Mesenteric fat pad (tissue), 1 donor: ENCODE measurements at regions not wholly inside any gene's neighbourhood (a gene's known extent, or its start where the extent isn't known, plus 50 kb on each side); places are given as distances from the start of the nearest gene placed in this dataset.
"Not testable (repeated sequence)": the region's sequence is repeated elsewhere in the genome, so short reads cannot be mapped to it uniquely, and the experiment has no call there.

Source experiments
- DNase-seq: peaks from one replicate; pipeline ENCODE4 v3.0.0-alpha.2; 2020; ENCODE audit warnings: low spot score
- donor health status: DM: yes; HTN: yes; CAD: no.

DNA sequence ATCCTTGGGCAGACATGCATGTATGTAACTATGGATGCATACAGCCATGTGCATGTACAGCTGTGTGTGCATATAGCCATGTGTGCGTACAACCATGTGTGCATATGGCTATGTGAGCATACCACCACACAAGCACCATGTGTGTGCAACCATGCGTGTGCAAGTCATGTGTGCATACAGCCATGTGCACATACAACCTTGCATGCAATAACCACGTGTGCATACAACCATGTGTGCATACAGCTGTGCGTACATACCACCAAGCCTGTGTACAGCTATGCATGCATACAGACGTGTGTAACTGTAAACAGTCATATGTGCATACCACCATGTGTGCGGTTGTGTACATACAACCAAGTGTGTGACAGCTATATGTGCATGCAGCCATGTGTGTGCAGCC lies 186.4 kb downstream of the LAT start:
- not testable (repeated sequence) for DNase-seq

DNA sequence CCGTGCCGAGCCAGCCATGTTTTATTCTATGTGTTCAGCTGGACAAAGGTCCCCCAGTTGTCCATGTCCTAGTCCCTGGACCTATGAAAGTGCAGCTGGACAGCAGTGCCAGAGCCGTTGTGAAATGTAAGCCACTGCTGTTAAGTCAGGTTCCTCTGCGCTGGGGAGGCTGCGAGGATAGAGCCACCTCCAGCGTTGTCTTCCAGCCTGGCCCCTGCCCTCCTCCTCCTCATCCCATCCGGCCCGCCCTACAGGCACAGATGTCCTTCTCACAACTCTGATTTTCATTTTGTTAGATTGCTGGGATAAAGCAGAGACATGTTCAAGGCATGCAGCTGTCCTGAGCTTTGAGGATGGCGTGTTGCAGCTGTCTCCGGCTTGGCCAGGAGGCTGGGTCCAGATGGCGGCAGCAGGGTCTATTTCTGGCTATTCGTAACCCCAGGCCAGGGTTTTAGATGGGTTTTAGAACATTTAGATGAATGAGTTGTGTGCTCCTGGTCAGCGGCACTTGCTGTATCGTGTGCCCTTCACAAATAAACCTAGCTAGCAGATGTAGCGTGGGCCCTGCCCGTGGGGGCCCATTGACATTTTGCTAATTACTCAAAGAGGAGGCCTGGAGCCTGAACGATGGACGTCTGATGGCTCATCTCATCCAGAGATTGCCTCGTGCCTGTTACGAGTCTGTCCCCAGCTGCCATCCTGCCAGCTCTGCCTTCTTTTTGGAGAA lies 185.7 kb downstream of the LAT start:
- DNase-seq: not testable (repeated sequence)

DNA sequence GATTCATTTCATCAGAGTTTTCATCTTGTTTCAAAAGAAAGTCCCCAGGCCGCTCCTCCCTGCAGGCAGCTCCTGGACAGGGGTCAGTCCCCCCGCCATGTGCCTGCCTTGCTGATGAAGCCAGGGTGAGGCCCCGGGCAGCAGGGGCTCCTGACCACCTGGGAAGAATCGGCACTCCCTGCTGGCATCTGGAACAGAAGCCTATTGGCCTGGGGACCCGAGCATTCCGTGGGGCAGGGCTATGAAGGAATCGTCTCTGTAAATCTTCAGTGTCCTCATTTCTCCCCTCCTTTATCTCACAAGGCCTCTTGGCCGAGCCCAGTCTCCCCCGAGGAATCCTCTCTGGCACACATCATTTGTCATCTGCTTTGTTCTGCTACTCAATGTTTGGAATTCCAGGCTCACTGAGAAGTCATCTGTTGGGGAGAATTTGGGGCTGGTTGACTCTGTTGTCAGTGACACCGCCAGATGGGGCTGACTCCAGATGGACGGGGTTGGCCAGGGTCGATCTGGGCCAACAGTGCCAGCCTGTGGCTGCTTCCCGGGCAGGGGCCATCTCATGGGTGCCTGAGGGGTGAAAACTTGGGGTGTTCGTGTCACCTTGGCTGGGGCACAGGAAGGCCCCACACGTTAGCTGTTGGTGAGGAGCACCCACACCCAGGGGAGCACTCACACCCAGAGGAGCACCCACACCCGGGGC lies 184.6 kb downstream of the LAT start:
- not testable (repeated sequence) for DNase-seq

DNA sequence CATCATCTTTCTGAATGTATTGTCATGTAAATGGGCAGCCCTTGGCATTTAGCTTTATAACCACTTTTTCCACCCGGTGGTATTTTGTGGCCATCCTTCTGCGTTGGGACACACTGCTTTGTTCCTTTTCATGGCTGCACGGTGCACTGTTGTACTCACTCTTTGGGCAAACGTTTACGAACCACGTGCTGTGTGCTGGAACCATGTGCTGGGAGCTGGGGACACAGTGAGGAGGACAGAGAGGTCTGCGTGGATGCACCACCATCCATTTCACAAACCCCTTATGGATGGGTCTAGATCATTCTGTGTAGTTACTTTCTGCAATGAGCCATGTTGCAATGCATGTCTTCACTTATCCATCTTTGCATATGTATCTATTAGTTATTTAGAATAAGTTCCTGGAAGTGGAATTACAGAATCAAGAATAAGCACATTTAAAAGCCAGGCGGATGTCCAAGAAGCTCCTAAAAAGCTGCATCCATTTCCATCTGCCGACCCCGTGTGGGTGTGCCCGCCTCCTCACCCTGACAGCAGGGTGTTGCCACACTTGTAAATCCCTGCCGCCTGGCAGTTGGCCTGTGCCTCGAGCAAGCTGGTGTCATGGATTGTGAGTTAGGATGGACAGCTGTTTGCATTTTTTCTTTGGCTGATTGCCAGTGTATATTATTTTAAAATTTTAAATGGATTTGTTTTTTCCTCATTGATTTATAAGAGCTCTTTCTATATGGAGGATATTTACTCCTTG lies 183.8 kb downstream of the LAT start:
- DNase-seq: not testable (repeated sequence)

DNA sequence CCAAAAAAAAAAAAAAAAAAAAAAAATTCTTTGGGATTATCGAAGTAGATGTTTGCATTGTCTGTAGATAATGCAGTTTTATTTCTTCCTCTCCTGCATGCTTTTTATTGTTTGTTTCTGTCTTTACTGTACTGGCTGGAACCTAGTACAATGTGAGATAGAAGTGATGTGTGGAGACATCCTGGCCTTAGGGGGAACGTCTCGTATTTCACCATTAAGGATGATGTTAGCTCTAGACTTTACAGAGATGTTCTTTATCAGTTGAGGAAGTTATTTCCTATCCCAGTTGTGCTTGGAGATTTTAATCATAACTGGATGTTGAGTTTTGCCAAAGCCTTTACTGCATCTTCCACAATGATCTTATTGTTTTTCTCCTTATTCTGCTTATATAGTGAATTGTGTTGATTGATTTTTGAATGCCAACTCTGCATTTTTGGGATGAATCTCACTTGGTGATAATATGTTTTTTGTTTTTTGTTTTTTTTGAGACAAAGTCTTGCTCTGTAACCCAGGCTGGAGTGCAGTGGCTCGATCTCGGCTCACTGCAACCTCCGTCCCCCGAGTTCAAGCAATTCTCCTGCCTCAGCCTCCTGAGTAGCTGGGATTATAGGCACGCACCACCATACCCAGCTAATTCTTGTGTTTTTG lies 179.7 kb downstream of the LAT start:
- not testable (repeated sequence) for DNase-seq

DNA sequence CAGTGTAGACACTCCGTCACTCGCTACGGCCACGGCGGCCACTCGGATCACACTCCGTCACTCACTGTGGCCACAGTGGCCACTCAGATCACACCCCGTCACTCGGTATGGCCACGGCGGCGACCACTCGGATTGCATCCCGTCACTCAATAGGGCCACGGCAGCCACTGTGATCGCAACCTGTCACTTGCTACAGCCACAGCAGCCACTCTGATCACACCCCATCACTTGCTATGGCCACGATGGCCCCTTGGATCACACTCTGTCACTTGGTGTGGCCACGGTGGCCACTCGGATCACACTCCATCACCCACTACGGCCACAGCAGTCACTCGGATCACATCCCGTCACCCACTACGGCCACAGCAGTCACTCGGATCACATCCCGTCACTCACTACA lies 175.3 kb downstream of the LAT start:
- DNase-seq: not testable (repeated sequence)

DNA sequence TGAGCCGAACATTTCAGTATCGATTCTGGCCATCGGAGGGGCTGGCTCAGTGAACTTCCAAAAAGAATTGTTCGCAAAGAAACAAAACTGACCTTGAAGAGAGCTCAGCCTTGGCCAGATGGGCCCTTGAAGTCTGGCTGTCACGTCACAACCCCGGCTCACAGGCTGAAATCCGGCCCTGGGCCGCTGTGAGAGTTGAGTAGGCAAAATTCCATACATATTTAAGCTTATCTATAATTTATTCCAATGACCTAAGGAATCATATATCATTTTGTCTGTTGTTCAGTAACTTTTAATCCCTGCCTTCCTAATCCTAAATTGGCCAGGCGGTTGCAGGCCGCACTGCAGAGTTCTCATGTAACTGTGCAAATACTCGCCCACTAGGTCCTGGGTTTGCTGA lies 174.8 kb downstream of the LAT start:
- DNase-seq: not testable (repeated sequence)

DNA sequence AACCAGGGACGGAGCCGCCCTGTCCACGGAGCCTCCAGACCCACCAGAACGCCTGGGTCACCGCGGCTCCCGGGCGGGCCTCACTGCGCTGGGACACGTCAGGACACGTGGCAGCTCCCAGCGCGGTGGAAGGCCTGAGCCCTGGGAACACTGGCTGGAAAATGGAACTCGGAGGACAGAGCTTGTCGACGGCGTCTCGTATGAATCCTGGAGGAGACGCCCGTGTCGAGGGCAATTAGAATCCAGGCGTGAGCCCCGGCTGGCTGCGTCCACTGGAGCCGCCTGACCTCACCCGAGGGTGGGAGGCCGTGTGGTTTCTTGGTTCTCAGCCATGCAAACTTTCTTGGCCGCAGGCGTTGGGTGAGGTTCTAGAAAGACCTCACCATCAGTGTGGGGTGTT lies 173.9 kb downstream of the LAT start:
- no peak for DNase-seq

DNA sequence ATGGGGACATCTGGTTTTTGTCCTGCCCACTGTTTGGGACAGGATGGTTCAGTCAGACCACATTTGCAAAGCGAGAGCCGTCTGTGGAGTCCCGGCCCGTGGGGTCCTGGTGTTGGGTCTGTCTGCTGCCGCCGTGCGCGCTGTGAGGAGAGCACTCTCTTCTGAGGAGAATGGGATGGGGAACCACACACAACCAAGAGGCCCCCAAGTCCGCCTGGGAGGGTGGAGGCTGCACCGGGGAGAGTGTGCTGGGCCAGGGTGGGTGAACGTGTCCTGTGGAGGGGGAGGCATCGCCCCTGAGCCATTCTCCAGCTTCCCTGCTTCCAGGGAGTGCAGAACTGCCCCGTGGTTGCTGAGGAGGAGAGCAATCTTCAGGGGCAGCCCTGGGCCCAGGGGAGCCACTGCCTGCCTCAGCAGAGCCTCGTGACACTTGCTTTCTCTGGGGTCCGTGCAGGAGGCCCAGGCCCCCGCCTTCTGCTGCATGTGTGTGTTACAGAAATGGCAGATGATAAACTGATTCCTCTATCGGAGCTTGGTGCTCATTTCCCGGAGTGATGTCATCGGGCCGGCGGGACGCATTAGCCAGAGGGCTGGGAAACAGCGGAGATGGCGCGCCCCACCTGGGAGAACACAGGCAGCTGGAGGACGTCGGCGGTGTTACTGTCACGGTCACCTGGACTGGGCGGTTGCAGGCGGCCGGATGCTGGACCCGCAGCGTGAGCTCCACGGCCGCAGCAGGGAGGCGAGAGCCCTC lies 173.4 kb downstream of the LAT start:
- DNase-seq: not testable (repeated sequence)

DNA sequence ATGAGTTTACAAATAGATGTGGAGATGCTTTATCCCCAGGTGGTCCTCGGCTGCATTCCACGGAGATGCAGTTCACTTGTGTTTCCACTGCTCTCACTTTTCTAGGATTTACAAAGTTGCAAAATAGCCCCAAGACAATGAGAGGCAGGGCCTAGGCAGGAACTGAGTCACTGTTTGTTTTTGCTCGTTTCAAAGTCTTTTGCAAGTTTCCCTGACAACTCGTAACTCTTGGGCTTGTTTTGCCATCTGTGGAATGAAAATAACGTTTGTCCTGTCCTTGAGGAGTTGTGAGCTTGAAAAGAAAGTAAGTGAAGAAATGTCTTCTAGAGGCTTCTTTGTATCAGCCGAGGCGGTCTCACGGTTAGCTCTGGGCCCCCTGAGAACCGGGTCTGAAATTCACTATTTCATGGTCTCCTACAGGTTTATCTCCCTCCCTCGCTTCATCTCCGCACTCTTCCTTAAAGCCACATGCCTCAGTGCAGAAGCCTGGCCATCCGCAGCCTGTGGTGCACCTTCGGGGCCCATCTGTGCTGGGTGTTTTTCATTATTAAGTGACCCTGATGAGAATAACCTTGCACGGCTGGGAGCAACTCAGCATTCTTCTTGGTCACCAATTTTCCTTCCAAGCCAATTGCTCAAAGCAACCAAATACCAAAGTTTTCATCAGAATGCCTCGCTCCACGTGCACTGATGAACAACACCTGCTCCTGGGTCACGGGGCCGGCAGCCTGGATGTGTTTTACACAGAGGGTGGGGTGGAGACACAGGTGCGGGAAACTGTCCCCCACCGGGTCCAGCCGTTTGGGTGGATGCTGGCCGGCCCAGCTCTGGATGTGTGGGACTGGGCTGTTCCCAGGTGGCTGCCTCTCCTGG lies 172.4 kb downstream of the LAT start:
- DNase-seq: not testable (repeated sequence)

DNA sequence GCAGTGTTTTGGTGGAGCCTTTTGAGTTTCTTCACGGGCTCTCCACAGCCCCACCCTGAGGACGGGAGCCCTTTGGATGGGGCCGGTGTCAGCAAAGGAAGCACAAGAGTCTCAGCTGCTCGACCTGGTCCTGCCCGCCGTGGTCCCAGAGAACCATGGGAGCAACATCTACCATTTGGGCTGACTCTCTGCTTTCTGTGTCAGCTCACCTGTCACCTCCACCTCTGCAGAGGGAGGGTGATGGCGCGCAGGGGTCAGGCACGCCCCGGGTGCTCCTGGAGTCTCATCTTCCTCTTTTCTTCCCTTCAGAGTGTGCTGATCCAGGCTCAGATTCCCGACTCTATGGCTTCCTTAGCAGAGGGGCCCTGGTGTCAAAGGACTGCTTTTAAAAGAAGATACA lies 171.7 kb downstream of the LAT start:
- no peak for DNase-seq

DNA sequence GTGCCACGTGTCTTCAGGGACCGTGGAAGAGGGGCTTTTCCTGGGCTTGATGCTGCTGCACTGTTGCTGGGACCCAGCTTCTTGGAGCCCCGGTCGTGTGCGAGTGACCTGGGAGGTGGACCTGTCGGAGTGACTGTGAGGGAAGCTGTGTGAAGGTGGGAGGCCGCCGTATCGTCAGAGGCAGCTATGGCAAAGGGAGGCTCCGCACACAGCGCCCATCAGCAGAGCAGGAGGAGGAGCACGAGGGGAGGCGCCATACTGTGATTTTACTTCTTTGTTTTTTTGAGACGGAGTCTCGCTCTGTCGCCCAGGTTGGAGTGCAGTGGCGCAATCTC lies 171.0 kb downstream of the LAT start:
- not testable (repeated sequence) for DNase-seq

DNA sequence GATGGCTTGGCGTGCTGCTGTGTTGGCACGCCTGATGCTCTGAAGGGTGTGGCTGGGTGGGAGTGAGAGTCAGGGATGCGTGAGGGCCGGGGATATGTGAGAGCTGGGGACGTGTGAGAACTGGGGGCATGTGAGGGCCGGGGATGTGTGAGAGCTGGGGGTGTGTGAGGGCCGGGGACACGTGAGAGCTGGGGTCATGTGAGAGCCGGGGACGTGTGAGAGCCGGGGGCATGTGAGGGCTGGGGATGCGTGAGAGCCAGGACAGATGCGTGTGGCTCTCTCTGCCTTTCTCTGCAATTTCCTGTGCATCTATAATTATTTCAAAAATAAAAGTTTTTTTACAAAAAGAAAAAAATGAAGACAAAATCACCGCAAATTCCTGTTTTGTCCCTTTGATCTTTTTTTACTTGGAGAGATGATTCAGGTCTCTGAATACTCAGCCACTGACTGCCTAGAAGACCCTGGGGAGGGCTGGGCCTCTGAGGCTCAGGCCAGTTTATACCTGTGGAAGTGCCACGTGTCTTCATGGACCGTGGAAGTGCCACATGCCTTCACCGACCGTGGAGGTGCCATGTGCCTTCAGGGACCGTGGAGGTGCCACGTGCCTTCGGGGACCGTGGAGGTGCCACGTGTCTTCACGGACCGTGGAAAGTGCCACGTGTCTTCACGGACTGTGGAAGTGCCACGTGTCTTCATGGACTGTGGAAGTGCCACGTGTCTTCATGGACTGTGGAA lies 170.4 kb downstream of the LAT start:
- DNase-seq: not testable (repeated sequence)

DNA sequence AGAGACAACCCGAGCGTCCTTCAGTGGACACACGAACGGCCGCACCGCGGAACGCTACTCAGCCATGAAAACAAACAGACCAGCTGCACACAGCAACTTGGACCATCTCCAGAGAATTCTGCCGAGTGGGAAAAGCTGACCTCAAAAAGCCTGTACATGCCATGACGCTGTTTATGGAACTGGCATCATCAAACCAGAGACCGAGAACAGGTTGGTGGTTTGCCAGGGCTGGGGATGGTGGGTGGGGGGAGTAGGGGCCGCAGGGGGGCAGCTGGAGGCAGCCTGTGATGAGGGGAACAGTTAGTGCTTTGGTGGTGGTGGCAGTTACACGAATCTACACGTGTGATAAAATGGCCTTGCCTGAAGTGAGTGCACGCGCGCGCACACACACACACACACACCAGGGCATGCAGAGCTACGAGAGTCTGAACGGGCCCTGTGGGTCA lies 169.8 kb downstream of the LAT start:
- no peak for DNase-seq

DNA sequence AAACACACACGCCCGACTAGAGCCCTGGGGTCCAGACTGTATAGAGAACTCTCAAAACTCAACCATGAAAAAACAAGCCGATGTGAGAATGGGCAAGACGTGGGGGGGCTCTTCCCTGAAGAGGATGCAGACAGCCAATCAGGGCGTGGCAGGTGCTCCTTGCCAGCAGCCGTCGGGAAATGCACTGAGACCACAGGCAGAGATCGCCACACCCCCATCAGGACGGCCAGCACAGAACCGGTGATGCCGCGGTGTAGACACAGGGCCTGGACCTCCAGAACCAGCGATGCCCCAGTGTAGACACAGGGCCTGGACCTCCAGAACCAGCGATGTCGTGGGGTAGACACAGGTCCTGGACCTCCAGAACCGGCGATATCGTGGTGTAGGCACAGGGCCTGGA lies 169.2 kb downstream of the LAT start:
- no peak for DNase-seq

DNA sequence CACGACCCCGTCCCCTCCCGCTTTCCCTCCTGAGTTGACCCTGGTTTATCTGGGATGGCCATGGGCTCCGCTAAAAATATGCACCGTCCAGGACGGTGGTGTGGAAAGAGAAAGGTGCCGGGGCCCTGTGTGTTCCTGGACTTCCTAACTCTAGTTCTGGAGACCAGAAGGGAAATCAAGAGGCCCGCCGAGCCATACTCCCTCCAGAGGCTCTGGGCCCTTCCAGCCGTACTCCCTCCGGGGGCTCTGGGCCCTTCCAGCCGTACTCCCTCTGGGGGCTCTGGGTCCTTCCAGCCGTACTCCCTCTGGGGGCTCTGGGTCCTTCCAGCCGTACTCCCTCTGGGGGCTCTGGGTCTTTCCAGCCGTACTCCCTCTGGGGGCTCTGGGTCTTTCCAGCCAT lies 168.5 kb downstream of the LAT start:
- not testable (repeated sequence) for DNase-seq

DNA sequence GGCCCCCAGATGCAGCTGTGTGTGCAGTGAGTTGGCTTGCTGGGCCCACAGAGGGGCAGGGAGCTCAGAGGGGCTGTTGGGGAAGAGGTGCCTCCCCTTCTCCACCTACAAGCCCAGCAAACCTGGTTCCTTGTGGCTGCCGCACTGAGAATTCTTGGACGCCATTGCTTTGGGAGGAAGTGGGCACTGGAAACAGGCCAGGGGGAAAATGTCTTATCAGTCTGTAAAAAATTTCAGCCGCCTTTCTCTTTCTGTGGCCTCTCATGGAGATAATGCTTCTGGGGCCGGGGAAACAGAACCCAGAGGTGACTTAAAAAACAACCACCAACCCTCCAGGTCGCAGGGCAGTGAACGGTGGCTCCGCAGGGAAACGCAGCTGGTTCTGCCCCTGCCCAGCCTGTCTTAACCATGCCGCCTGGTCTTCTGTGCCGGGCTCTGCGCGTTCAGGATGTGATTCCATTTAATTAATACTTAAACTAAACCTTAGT lies 167.7 kb downstream of the LAT start:
- not testable (repeated sequence) for DNase-seq

DNA sequence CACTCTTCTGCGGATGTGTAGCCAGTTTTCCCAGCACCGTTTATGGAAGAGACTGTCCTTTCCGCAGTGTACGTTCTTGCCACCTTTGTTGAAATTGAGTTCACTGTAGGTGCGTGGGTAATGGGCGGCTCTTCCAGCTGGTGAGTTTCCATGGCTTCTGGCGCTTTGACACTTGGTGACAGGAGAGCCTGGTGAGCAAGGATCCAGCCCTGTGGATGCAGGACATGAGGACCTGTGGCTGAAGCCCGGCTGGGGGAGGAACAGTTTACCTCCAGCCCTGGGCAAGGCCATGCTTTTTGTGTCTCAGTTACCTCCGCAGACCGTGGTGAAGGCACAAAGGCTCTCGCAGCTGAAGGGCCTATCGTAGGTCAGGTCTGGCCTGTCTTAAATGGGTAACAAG lies 166.5 kb downstream of the LAT start:
- DNase-seq: no peak

DNA sequence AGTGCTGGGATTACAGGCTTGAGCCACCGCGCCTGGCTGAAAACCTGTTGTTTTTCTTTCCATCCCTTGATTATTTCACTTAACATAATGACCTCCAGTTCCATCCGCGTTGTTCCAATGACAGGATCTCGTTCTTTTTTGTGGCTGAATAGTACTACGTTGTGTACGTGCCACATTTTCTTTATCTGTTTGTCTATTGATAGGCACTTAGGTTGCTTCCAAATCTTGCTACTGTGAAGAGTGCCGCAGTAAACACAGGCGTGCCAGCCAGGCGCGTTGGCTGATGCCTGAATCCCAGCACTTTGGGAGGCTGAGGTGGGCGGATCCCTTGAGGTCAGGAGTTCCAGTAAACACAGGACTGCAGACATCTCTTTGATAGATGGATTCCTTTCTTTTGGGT lies 165.1 kb downstream of the LAT start:
- DNase-seq: not testable (repeated sequence)
